Peyer's patch (tissue), 4 donors: ENCODE measurements at regions not wholly inside any gene's neighbourhood (a gene's known extent, or its start where the extent isn't known, plus 50 kb on each side); places are given as distances from the start of the nearest gene placed in this dataset.
"Not testable (repeated sequence)": the region's sequence is repeated elsewhere in the genome, so short reads cannot be mapped to it uniquely, and the experiment has no call there.

Source experiments
- DNase-seq, 3 donors: peaks; one replicate each; pipeline ENCODE4 v3.0.0-alpha.2; 2017 to 2019
- H3K27ac ChIP-seq, 4 donors: fragments of 200-600 bp; sonication (generic); one replicate each; pipeline ENCODE4 v1.5.1; 2016 to 2019
- H3K27me3 ChIP-seq, 2 donors: fragments of 200-600 bp; sonication (generic); one replicate each; pipeline ENCODE4 v1.5.1; 2019
- H3K36me3 ChIP-seq, 3 donors: fragments of 200-600 bp; sonication (generic); one replicate each; pipeline ENCODE4 v1.5.1; 2016 to 2019
- H3K4me1 ChIP-seq, 4 donors: fragments of 200-600 bp; sonication (generic); one replicate each; pipeline ENCODE4 v1.5.1; 2016 to 2019
- H3K4me3 ChIP-seq, 4 donors: fragments of 200-600 bp; sonication (generic); 1 replicate in 3 of 4; 2 replicates in 1 of 4; pipeline ENCODE4 v1.5.1; 2016 to 2019; ENCODE audit warnings: mild to moderate bottlenecking in 1 of 4
- H3K9me3 ChIP-seq, 4 donors: fragments of 200-600 bp; sonication (generic); one replicate each; pipeline ENCODE4 v1.5.1; 2016 to 2019; ENCODE audit warnings: mild to moderate bottlenecking in 1 of 4
- CTCF ChIP-seq, 6 experiments: fragments of 450-650 bp in 4 of 6; fragments of 200-600 bp in 2 of 6; sonication (generic) in 1 of 6; IDR thresholded peaks; one replicate each; pipeline ENCODE4 v1.5.1; 2017 to 2019; ENCODE audit warnings: antibody characterized with exemption in 6 of 6, mild to moderate bottlenecking in 3 of 6, moderate library complexity in 1 of 6
- POLR2A ChIP-seq, 2 donors: fragments of 450-650 bp; IDR thresholded peaks; one replicate each; pipeline ENCODE4 v1.5.1; 2017; ENCODE audit warnings: antibody characterized with exemption in 2 of 2, mild to moderate bottlenecking in 2 of 2, moderate library complexity in 2 of 2

- H3K27me3 ChIP-seq: no peaks in the 10 kb centered on the region
- DNase-seq: no peak
- no peak for TF ChIP-seq CTCF (IDR thresholded peaks at IDR 0.05)
- H3K36me3 ChIP-seq: no peaks in the 10 kb centered on the region
- no peaks in the 10 kb centered on the region for H3K9me3 ChIP-seq
- H3K27ac ChIP-seq: no peak overlapping the region
- no peak overlapping the region for H3K4me3 ChIP-seq
- no peaks in the 10 kb centered on the region for H3K4me1 ChIP-seq
These were observed 133.1 kb upstream of the IGSF10 start for GRCh38 chr3:151593928-151594327.

- Histone ChIP-seq H3K27ac (no peak overlapping the region), H3K9me3 (no peaks in the 10 kb centered on the region), H3K4me1 (no peaks in the 10 kb centered on the region), H3K27me3 (no peaks in the 10 kb centered on the region), H3K4me3 (no peak overlapping the region), H3K36me3 (no peaks in the 10 kb centered on the region)
- no peak for DNase-seq
- TF ChIP-seq CTCF (IDR thresholded peaks at IDR 0.05) (no peak), POLR2A (IDR thresholded peaks at IDR 0.05) (no peak)
These were observed 131.4 kb upstream of the IGSF10 start for GRCh38 chr3:151592287-151592686.

GRCh38 chr3:151591441-151591840, 130.6 kb upstream of the IGSF10 start:
- H3K27me3 ChIP-seq: no peaks in the 10 kb centered on the region
- DNase-seq: no peak
- H3K4me1 ChIP-seq: no peaks in the 10 kb centered on the region
- no peak for TF ChIP-seq CTCF (IDR thresholded peaks at IDR 0.05)
- no peak overlapping the region for H3K27ac ChIP-seq
- no peaks in the 10 kb centered on the region for H3K36me3 ChIP-seq
- H3K4me3 ChIP-seq: no peak overlapping the region
- no peaks in the 10 kb centered on the region for H3K9me3 ChIP-seq

- Histone ChIP-seq H3K36me3 (no peaks in the 10 kb centered on the region), H3K27me3 (no peaks in the 10 kb centered on the region), H3K4me1 (no peaks in the 10 kb centered on the region), H3K9me3 (no peaks in the 10 kb centered on the region), H3K4me3 (no peak overlapping the region), H3K27ac (no peak overlapping the region)
- TF ChIP-seq POLR2A (IDR thresholded peaks at IDR 0.05) (no peak), CTCF (IDR thresholded peaks at IDR 0.05) (no peak)
- DNase-seq: no peak
These were observed 128.4 kb upstream of the IGSF10 start for GRCh38 chr3:151589311-151589710.

- not testable (repeated sequence) for H3K36me3 ChIP-seq, H3K4me3 ChIP-seq, DNase-seq, H3K27ac ChIP-seq, H3K4me1 ChIP-seq, H3K9me3 ChIP-seq, H3K27me3 ChIP-seq
These were observed 126.8 kb upstream of the IGSF10 start for GRCh38 chr3:151587659-151588058.

GRCh38 chr3:151584566-151584965, 123.7 kb upstream of the IGSF10 start:
- no peak overlapping the region for H3K27ac ChIP-seq
- H3K4me1 ChIP-seq: no peaks in the 10 kb centered on the region
- H3K27me3 ChIP-seq: no peaks in the 10 kb centered on the region
- H3K9me3 ChIP-seq: no peaks in the 10 kb centered on the region
- no peaks in the 10 kb centered on the region for H3K36me3 ChIP-seq
- TF ChIP-seq POLR2A (IDR thresholded peaks at IDR 0.05): no peak
- no peak for TF ChIP-seq CTCF (IDR thresholded peaks at IDR 0.05)
- H3K4me3 ChIP-seq: no peak overlapping the region
- no peak for DNase-seq
